Keratinocyte (primary cell): ENCODE measurements at regions not wholly inside any gene's neighbourhood (a gene's known extent, or its start where the extent isn't known, plus 50 kb on each side); places are given as distances from the start of the nearest gene placed in this dataset.

Source experiments
- DNase-seq: peaks from one replicate; pipeline ENCODE4 v3.0.0-alpha.2; 2011; ENCODE audit warnings: low read depth, missing footprints, low spot score
- FAIRE-seq: peaks from 2 replicates; lab custom pipeline; 2011; peaks lifted over from hg19 to GRCh38; lab: Jason Lieb, UNC
- H2AFZ ChIP-seq: 2 replicates; pipeline ENCODE4 v1.6.0; 2012; ENCODE audit warnings: low read length, control low read depth, inconsistent platforms; ENCODE audit not compliant: control insufficient read depth
- H3K27ac ChIP-seq: 2 replicates; pipeline ENCODE4 v1.5.1; 2011; ENCODE audit warnings: low read length; ENCODE audit not compliant: control insufficient read depth, insufficient read depth
- H3K27me3 ChIP-seq: 3 replicates; pipeline ENCODE4 v1.6.0; 2011; ENCODE audit warnings: low read length; ENCODE audit not compliant: control insufficient read depth, insufficient read depth; ENCODE audit errors: extremely low read depth
- H3K36me3 ChIP-seq, 2 experiments: 2 replicates in 1 of 2; 3 replicates in 1 of 2; pipeline ENCODE4 v1.5.1; 2011; ENCODE audit warnings: low read length in 2 of 2, mild to moderate bottlenecking in 1 of 2; ENCODE audit not compliant: control insufficient read depth in 2 of 2, insufficient read depth in 2 of 2; ENCODE audit errors: extremely low read depth in 1 of 2
- H3K4me1 ChIP-seq: 3 replicates; pipeline ENCODE4 v1.5.1; 2011; ENCODE audit warnings: low read length; ENCODE audit not compliant: control insufficient read depth, insufficient read depth; ENCODE audit errors: extremely low read depth
- H3K4me2 ChIP-seq: 3 replicates; pipeline ENCODE4 v1.6.0; 2011; ENCODE audit warnings: low read depth, low read length; ENCODE audit not compliant: control insufficient read depth, insufficient read depth; ENCODE audit errors: extremely low read depth
- H3K4me3 ChIP-seq, 3 experiments: fragments of 200-600 bp in 1 of 3; sonication (generic) in 1 of 3; 2 replicates in 2 of 3; 3 replicates in 1 of 3; pipeline ENCODE4 v1.5.1; 2011 to 2016; ENCODE audit warnings: low read length in 3 of 3, mild to moderate bottlenecking in 3 of 3, control low read depth in 2 of 3, inconsistent platforms in 1 of 3, low read depth in 1 of 3, mixed read lengths in 1 of 3, mixed run types in 1 of 3, moderate library complexity in 1 of 3; ENCODE audit not compliant: control insufficient read depth in 2 of 3, insufficient read depth in 2 of 3; ENCODE audit errors: extremely low read depth in 1 of 3
- H3K79me2 ChIP-seq: 2 replicates; pipeline ENCODE4 v1.6.0; 2012; ENCODE audit warnings: low read length; ENCODE audit not compliant: control insufficient read depth, insufficient read depth
- H3K9ac ChIP-seq: 3 replicates; pipeline ENCODE4 v1.6.0; 2011; ENCODE audit warnings: low read length; ENCODE audit not compliant: control insufficient read depth, insufficient read depth; ENCODE audit errors: extremely low read depth
- H3K9me1 ChIP-seq: 3 replicates; pipeline ENCODE4 v1.6.0; 2011; ENCODE audit warnings: low read length; ENCODE audit not compliant: control insufficient read depth, insufficient read depth; ENCODE audit errors: extremely low read depth
- H3K9me3 ChIP-seq: 2 replicates; pipeline ENCODE4 v1.5.1; 2012; ENCODE audit warnings: low read depth, low read length; ENCODE audit not compliant: control insufficient read depth
- H4K20me1 ChIP-seq: 3 replicates; pipeline ENCODE4 v1.6.0; 2011; ENCODE audit warnings: low read length; ENCODE audit not compliant: control insufficient read depth, insufficient read depth; ENCODE audit errors: extremely low read depth
- CTCF ChIP-seq, 3 experiments: IDR thresholded peaks in 1 of 3; conservative IDR thresholded peaks in 1 of 3; optimal IDR thresholded peaks in 1 of 3; 2 replicates in 2 of 3; 3 replicates in 1 of 3; pipeline versions ENCODE3 to v1.5.1; 2011; ENCODE audit warnings: low read length in 3 of 3, mild to moderate bottlenecking in 3 of 3, moderate library complexity in 2 of 3, control low read depth in 1 of 3, inconsistent platforms in 1 of 3; ENCODE audit not compliant: insufficient read depth in 2 of 3; ENCODE audit errors: extremely low read depth in 1 of 3
- EZH2 ChIP-seq: IDR thresholded peaks from one replicate; pipeline ENCODE4 v1.6.1; 2012; ENCODE audit warnings: inconsistent platforms, mild to moderate bottlenecking, low read length, moderate library complexity
- dilution Hi-C: fragments of 300-500 bp; cut with MboI; formaldehyde crosslinking; loops from one replicate; pipeline ENCODE4 v1.7.0; 2020; ENCODE audit warnings: low sequenced_read_pairs; ENCODE audit not compliant: extremely low pct_ligation_motif_present

GRCh38 chr13:84234416-84234815 lies 352.1 kb upstream of the SLITRK1 start:
- Histone ChIP-seq H3K9me3 (no peaks in the 10 kb centered on the region), H3K79me2 (no peaks in the 10 kb centered on the region), H3K27me3 (no peaks in the 10 kb centered on the region), H2AFZ (no peak overlapping the region), H3K4me1 (no peaks in the 10 kb centered on the region), H3K9me1 (no peaks in the 10 kb centered on the region), H3K27ac (no peak overlapping the region), H3K9ac (no peak overlapping the region), H4K20me1 (no peaks in the 10 kb centered on the region), H3K4me2 (no peak overlapping the region), H3K36me3 (no peaks in the 10 kb centered on the region), H3K4me3 (no peak overlapping the region)
- no peak for FAIRE-seq
- dilution Hi-C loops = no loop called here
- DNase-seq = no peak
- TF ChIP-seq CTCF (optimal IDR thresholded peaks at IDR 0.05 in 1 of 3, IDR thresholded peaks at IDR 0.05 in 1 of 3, conservative IDR thresholded peaks at IDR 0.05 in 1 of 3; ENCODE audit: extremely low read depth in 1 of 3, insufficient read depth in 2 of 3, low read length in 3 of 3) (no peak), EZH2 (no peak)

GRCh38 chr13:84230568-84230967 lies 348.3 kb upstream of the SLITRK1 start:
- Histone ChIP-seq H3K27ac (no peak overlapping the region), H3K36me3 (no peaks in the 10 kb centered on the region), H4K20me1 (no peaks in the 10 kb centered on the region), H3K79me2 (no peaks in the 10 kb centered on the region), H3K9me3 (no peaks in the 10 kb centered on the region), H3K4me3 (no peak overlapping the region), H3K4me2 (no peak overlapping the region), H3K27me3 (no peaks in the 10 kb centered on the region), H3K9me1 (no peaks in the 10 kb centered on the region), H2AFZ (no peak overlapping the region), H3K9ac (no peak overlapping the region), H3K4me1 (peaks cover 2% of the 10 kb centered on the region)
- TF ChIP-seq CTCF (optimal IDR thresholded peaks at IDR 0.05 in 1 of 3, IDR thresholded peaks at IDR 0.05 in 1 of 3, conservative IDR thresholded peaks at IDR 0.05 in 1 of 3; ENCODE audit: extremely low read depth in 1 of 3, insufficient read depth in 2 of 3, low read length in 3 of 3) = no peak
- no peak for TF ChIP-seq EZH2
- dilution Hi-C loops = no loop called here
- DNase-seq (no peak), FAIRE-seq (no peak)
